NT2/D1 (cell line): ENCODE measurements at regions not wholly inside any gene's neighbourhood (a gene's known extent, or its start where the extent isn't known, plus 50 kb on each side); places are given as distances from the start of the nearest gene placed in this dataset.

Experiments used
- SUZ12 ChIP-seq: IDR thresholded peaks from 2 replicates; pipeline ENCODE4 v1.6.1; 2011; ENCODE audit not compliant: insufficient read length, insufficient read depth; ENCODE audit errors: extremely low read depth
- YY1 ChIP-seq: IDR thresholded peaks from 2 replicates; pipeline ENCODE4 v1.6.1; 2011; ENCODE audit not compliant: insufficient read length, insufficient read depth
- ZNF274 ChIP-seq: IDR thresholded peaks from 2 replicates; pipeline ENCODE4 v1.6.1; 2011; ENCODE audit warnings: mild to moderate bottlenecking, low read depth, low read length

DNA sequence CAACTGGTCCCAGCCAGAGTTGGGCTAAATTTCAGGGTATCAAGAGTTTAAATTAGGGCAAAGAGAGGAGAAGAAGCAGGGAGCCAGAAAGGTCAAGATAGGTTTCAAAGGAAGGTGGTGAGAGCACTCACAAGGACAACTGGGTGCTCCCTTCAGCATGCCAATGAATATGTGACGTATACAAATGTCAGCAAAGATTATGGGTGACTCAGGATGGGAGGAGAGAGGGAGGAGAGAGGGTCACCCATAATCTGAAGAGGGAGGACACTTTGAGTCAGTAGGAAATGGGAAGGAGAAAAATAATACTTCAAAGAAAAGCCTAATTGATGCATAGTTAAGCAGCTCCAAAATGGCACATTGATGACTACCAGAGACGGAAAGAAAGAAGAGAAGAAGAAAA lies 53.1 kb upstream of the ABCA12 start:
- TF ChIP-seq ZNF274, result no peak
- TF ChIP-seq YY1, result no peak
- TF ChIP-seq SUZ12, result no peak
